ENCODE measurements at regions not wholly inside any gene's neighbourhood (a gene's known extent, or its start where the extent isn't known, plus 50 kb on each side); places are given as distances from the start of the nearest gene placed in this dataset.

DNA sequence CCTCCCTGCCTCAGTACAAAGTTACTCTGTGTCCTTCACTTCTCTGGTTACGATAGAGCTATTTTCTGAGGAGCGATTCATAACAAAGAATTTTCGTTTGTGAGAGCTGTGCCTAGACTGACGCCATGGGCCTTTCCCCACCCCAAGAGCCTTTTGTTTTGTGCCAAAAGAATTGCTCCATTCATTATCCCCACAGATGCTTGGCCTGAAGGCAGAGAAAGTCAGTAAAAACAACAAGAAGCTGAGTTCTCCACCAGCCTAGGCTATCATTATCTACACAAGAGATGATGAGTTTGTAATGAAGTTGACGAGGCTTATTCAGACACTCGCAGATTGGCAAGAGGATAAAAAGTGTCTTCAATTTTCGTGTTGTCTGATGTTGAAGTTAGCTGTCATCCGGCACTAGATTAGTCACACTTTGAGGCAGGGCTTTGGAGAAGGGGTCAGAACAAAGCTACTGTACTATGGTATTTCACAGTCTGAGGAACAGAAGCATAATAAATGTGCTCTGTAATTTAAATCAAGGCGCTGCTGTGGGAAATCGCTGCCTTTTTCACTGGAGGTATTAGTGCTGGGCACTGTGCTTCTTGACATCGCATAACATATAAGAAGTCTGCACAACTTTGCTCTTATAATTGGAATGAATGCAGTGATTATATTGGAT is 278.4 kb upstream of the FIGN start:
- TF ChIP-seq, protein P1, sequence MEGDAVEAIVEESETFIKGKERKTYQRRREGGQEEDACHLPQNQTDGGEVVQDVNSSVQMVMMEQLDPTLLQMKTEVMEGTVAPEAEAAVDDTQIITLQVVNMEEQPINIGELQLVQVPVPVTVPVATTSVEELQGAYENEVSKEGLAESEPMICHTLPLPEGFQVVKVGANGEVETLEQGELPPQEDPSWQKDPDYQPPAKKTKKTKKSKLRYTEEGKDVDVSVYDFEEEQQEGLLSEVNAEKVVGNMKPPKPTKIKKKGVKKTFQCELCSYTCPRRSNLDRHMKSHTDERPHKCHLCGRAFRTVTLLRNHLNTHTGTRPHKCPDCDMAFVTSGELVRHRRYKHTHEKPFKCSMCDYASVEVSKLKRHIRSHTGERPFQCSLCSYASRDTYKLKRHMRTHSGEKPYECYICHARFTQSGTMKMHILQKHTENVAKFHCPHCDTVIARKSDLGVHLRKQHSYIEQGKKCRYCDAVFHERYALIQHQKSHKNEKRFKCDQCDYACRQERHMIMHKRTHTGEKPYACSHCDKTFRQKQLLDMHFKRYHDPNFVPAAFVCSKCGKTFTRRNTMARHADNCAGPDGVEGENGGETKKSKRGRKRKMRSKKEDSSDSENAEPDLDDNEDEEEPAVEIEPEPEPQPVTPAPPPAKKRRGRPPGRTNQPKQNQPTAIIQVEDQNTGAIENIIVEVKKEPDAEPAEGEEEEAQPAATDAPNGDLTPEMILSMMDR (IDR thresholded peaks at IDR 0.05; ENCODE audit: control extremely low read depth in 1 of 3, insufficient read depth in 1 of 3, low read depth in 1 of 3, low read length in 3 of 3): no peak
- no peak for TF ChIP-seq RXRA (IDR thresholded peaks at IDR 0.05; ENCODE audit: insufficient read depth, low read depth, low read length)
- no peak for TF ChIP-seq TAF1 (IDR thresholded peaks at IDR 0.05; ENCODE audit: low read depth, low read length)
- no peak for TF ChIP-seq CREB1 (IDR thresholded peaks at IDR 0.05)
- TF ChIP-seq CEBPB (IDR thresholded peaks at IDR 0.05; ENCODE audit: low read depth, low read length): no peak
- TF ChIP-seq KDM5A (IDR thresholded peaks at IDR 0.05; ENCODE audit: low read length): no peak
- no peak for TF ChIP-seq EP300 (IDR thresholded peaks at IDR 0.05; ENCODE audit: borderline replicate concordance in 1 of 2, low read depth in 2 of 2, low read length in 2 of 2)
- TF ChIP-seq NANOG (IDR thresholded peaks at IDR 0.05; ENCODE audit: insufficient read depth, low read depth, low read length, poor library complexity, severe bottlenecking): no peak
- TF ChIP-seq, protein P2, sequence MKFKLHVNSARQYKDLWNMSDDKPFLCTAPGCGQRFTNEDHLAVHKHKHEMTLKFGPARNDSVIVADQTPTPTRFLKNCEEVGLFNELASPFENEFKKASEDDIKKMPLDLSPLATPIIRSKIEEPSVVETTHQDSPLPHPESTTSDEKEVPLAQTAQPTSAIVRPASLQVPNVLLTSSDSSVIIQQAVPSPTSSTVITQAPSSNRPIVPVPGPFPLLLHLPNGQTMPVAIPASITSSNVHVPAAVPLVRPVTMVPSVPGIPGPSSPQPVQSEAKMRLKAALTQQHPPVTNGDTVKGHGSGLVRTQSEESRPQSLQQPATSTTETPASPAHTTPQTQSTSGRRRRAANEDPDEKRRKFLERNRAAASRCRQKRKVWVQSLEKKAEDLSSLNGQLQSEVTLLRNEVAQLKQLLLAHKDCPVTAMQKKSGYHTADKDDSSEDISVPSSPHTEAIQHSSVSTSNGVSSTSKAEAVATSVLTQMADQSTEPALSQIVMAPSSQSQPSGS (IDR thresholded peaks at IDR 0.05; ENCODE audit: low read length): no peak
- no peak for TF ChIP-seq EZH2 (IDR thresholded peaks at IDR 0.05; ENCODE audit: low read depth, low read length, severe bottlenecking)
- no peak for TF ChIP-seq POLR2AphosphoS5 (IDR thresholded peaks at IDR 0.05; ENCODE audit: low read depth, low read length)
- no peak for TF ChIP-seq KDM1A (IDR thresholded peaks at IDR 0.05; ENCODE audit: borderline replicate concordance, low read length)
- TF ChIP-seq HDAC6 (IDR thresholded peaks at IDR 0.05; ENCODE audit: low read depth, low read length): no peak

Data from H1 (cell line).